ENCODE measurements at regions not wholly inside any gene's neighbourhood (a gene's known extent, or its start where the extent isn't known, plus 50 kb on each side); places are given as distances from the start of the nearest gene placed in this dataset.

DNA sequence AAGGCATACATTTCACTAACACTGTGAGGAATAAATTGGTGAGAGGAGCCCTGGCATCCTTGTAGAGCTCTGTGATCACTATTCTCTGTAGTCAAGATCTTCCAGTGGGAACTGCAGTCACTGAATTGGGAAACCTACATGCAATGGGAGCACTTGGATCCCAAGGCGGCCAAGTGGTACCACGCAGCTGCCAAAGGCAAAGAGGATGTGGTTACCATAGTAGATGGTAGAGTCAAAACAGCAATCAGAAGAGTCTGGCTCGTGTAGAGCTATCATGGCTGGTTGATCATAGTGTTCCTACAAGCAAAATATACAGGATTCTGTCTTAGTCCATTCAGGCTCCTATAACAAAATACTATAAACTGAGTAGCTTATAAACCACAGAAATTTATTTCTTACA lies 849.7 kb downstream of the ROBO2 start:
- H3K27ac ChIP-seq, result no peak overlapping the region
- TF ChIP-seq, protein P1, sequence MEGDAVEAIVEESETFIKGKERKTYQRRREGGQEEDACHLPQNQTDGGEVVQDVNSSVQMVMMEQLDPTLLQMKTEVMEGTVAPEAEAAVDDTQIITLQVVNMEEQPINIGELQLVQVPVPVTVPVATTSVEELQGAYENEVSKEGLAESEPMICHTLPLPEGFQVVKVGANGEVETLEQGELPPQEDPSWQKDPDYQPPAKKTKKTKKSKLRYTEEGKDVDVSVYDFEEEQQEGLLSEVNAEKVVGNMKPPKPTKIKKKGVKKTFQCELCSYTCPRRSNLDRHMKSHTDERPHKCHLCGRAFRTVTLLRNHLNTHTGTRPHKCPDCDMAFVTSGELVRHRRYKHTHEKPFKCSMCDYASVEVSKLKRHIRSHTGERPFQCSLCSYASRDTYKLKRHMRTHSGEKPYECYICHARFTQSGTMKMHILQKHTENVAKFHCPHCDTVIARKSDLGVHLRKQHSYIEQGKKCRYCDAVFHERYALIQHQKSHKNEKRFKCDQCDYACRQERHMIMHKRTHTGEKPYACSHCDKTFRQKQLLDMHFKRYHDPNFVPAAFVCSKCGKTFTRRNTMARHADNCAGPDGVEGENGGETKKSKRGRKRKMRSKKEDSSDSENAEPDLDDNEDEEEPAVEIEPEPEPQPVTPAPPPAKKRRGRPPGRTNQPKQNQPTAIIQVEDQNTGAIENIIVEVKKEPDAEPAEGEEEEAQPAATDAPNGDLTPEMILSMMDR (IDR thresholded peaks at IDR 0.05), result no peak
- H3K4me1 ChIP-seq, result no peaks in the 10 kb centered on the region
- no peaks in the 10 kb centered on the region for H3K9me3 ChIP-seq
- DNase-seq (ENCODE audit: low spot score in 2 of 2), result no peak
- intact Hi-C loops (cut with DNase I), result no loop called here
- no peaks in the 10 kb centered on the region for H3K27me3 ChIP-seq
- H3K4me3 ChIP-seq, result no peak overlapping the region
- H3K36me3 ChIP-seq, result no peaks in the 10 kb centered on the region

GRCh38 chr3:77898621-77899020 lies 858.7 kb downstream of the ROBO2 start:
- no peak overlapping the region for H3K27ac ChIP-seq
- no peaks in the 10 kb centered on the region for H3K9me3 ChIP-seq
- DNase-seq (ENCODE audit: low spot score in 2 of 2), result no peak
- no peak overlapping the region for H3K4me3 ChIP-seq
- no peaks in the 10 kb centered on the region for H3K36me3 ChIP-seq
- H3K27me3 ChIP-seq, result no peaks in the 10 kb centered on the region
- H3K4me1 ChIP-seq, result no peaks in the 10 kb centered on the region
- TF ChIP-seq, protein P1 (IDR thresholded peaks at IDR 0.05), result no peak
- intact Hi-C loops (cut with DNase I), result no loop called here

DNA sequence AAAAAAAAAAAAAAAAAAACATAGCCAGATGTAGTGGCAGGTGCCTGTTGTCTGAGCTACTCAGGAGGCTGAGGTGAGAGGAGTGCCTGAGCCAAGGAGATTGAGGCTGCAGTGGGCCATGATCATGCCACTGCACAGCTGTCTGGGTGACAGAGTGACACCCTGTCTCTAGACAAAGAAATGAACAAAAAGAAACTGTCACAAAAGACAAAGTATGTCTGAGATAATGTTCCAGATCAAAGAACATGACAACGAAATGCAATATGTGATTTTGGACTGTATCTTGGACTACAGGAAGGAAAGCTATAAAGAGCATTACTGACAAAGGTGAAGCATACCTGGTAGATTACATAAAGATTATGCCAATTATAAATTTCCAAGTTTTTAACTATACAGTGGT lies 862.8 kb downstream of the ROBO2 start:
- no peaks in the 10 kb centered on the region for H3K36me3 ChIP-seq
- TF ChIP-seq, protein P1 (IDR thresholded peaks at IDR 0.05), result no peak
- H3K27me3 ChIP-seq, result no peaks in the 10 kb centered on the region
- intact Hi-C loops (cut with DNase I), result no loop called here
- H3K27ac ChIP-seq, result no peak overlapping the region
- no peak overlapping the region for H3K4me3 ChIP-seq
- DNase-seq (ENCODE audit: low spot score in 2 of 2), result no peak
- H3K4me1 ChIP-seq, result no peaks in the 10 kb centered on the region
- no peaks in the 10 kb centered on the region for H3K9me3 ChIP-seq

DNA sequence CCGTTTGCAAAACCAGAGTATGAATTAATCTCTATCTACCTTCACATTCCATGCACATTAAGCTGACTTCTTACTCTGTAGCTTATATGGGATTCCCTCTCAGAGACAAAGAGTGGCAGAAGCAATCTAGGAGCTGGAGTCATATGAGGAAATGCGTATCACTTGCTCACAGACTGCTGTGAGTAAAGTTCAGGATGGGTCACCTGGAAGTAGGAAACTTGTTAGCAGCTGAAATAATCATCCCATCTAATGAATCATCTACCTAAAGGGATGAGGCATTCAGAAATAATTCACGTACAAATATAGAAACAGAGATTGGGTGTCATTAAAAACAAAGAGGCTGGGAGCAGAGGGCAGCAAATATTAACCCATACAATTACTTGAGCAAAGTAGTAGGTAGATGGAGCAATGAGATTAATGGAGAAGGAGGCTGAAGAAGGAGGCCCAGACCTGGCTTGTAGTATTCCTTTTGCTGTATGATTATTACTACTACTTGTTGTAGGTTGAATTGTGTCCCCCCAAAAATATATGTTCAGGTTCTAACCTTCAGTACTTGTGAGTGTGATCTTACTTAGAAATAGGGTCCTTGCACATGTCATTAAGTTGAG lies 866.3 kb downstream of the ROBO2 start:
- H3K4me3 ChIP-seq, result no peak overlapping the region
- no peaks in the 10 kb centered on the region for H3K4me1 ChIP-seq
- no peak for DNase-seq (ENCODE audit: low spot score in 2 of 2)
- H3K9me3 ChIP-seq, result no peaks in the 10 kb centered on the region
- no peak overlapping the region for H3K27ac ChIP-seq
- H3K36me3 ChIP-seq, result no peaks in the 10 kb centered on the region
- intact Hi-C loops (cut with DNase I), result no loop called here
- no peaks in the 10 kb centered on the region for H3K27me3 ChIP-seq
- TF ChIP-seq, protein P1 (IDR thresholded peaks at IDR 0.05), result no peak

DNA sequence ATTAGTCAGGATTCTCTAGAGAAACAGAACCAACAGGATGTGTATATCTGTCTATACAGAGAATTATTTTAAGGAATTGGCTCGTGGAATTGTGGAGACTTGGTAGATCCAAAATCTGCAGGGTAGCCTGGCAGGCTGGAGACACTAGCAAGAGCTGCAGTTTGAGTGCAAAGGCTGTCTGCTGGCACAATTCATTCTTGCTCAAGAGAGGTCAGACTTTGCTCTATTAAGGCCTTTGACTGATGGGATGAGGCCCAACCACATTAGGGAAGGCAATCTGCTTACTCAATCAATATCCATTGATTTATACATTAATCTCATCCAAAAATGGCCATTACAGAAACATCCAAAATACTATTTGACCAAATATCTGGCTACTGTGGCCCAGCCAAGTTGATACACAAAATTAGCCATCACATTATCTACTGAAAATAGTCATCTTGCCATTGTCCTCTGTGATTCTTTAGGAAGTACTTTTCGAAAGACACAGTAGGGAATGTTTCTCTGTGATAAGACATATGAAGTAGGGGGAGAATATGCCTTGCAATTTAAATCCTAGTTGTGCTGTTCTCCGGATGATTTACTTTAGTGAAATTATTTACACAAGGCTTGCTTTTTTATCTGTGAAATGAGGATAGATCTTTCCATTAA lies 873.8 kb downstream of the ROBO2 start:
- no peak overlapping the region for H3K27ac ChIP-seq
- DNase-seq (ENCODE audit: low spot score in 2 of 2), result no peak
- intact Hi-C loops (cut with DNase I), result no loop called here
- H3K4me3 ChIP-seq, result no peak overlapping the region
- no peaks in the 10 kb centered on the region for H3K4me1 ChIP-seq
- TF ChIP-seq, protein P1 (IDR thresholded peaks at IDR 0.05), result no peak
- no peaks in the 10 kb centered on the region for H3K9me3 ChIP-seq
- H3K27me3 ChIP-seq, result no peaks in the 10 kb centered on the region
- H3K36me3 ChIP-seq, result no peaks in the 10 kb centered on the region
